Astrocyte of the spinal cord (primary cell): ENCODE measurements at regions not wholly inside any gene's neighbourhood (a gene's known extent, or its start where the extent isn't known, plus 50 kb on each side); places are given as distances from the start of the nearest gene placed in this dataset.

Source experiments
- DNase-seq: peaks from one replicate; pipeline ENCODE4 v3.0.0; 2011; ENCODE audit warnings: low read depth, low spot score
- H3K4me3 ChIP-seq: 2 replicates; pipeline ENCODE4 v1.5.1; 2011; ENCODE audit warnings: low read depth, mild to moderate bottlenecking, low read length, moderate library complexity
- CTCF ChIP-seq: IDR thresholded peaks from 2 replicates; pipeline ENCODE4 v1.5.1; 2012; ENCODE audit warnings: low read depth, mild to moderate bottlenecking, low read length, inconsistent platforms
- in situ Hi-C: cut with HindIII; loops from 2 replicates; pipeline ENCODE4 v1.10.0; 2017; ENCODE audit warnings: low sequenced_read_pairs

DNA sequence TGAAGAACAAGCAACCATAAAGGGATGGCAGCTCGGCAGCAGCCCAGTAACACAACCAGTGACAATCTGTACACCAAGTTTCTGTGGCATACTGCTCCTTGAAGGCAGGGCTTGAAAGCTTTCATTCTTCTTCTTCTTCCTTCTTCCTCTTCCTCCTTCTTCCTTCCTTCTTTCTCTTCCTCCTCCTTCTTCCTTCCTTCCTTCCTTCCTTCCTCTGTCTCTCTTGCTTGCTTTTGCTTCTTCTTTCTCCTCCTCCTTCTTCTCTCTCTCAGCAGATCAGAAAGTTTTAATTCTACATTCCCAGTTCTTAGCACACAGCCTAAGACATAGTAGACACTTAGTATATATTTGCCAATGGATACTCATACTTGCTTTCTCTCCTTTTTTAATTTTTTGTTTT lies 95.9 kb downstream of the GLUL start:
- no peak for DNase-seq
- H3K4me3 ChIP-seq = no peak overlapping the region
- in situ Hi-C loops = no loop called here
- no peak for TF ChIP-seq CTCF

- in situ Hi-C loops = no loop called here
- H3K4me3 ChIP-seq = no peak overlapping the region
- no peak for TF ChIP-seq CTCF
- DNase-seq = no peak
Measured at GRCh38 chr1:182293119-182293589, 98.4 kb downstream of the GLUL start.

DNA sequence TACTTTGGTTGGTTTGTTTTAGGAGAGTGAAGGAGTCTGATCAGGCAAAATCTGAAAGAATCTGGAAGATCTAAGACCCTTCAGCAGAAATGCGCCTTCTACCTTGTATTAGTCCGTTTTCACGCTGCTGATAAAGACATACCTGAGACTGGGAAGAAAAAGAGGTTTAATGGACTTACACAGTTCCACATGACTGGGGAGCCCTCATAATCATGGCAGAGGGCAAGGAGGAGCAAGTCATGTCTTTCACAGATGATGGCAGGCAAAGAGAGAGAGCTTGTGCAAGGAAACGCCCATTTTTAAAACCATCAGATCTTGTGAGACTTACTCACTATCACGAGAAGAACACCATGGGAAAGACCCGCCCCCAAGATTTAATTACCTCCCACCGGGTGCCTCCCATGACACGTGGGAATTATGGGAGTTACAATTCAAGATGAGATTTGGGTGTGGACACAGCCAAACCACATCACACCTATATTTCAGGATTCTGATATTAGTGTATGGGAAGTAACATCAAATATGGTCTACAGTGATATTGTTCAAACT lies 99.3 kb downstream of the GLUL start:
- H3K4me3 ChIP-seq = no peak overlapping the region
- in situ Hi-C loops = no loop called here
- DNase-seq = no peak
- no peak for TF ChIP-seq CTCF

- no peak for DNase-seq
- H3K4me3 ChIP-seq = no peak overlapping the region
- no peak for TF ChIP-seq CTCF
- in situ Hi-C loops = no loop called here
Measured at GRCh38 chr1:182291584-182292192, 99.9 kb downstream of the GLUL start.

- no peak overlapping the region for H3K4me3 ChIP-seq
- in situ Hi-C loops = no loop called here
- TF ChIP-seq CTCF = no peak
- DNase-seq = no peak
Measured at GRCh38 chr1:182288749-182289604, 102.6 kb downstream of the GLUL start.

DNA sequence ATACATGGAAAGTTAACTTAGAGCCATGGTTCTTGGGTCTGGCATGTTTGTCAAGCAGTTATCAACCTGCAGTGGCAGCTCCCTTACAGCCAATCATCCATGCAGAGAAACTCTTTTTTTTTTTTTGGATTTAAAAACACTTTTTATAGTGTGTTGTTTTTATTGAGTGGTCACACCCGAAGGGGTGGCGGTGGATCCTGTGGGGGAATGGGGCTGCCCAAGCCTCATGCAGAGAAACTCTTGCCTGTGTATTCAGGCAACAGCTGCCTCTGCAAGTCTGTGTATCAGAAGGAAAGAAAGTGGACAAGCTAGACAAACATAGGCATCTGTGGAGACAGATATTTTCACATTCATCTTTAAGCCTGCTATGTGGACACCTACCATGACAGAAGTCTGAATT lies 104.8 kb downstream of the GLUL start:
- in situ Hi-C loops = no loop called here
- no peak for DNase-seq
- H3K4me3 ChIP-seq = no peak overlapping the region
- TF ChIP-seq CTCF = no peak
